ENCODE measurements at regions not wholly inside any gene's neighbourhood (a gene's known extent, or its start where the extent isn't known, plus 50 kb on each side); places are given as distances from the start of the nearest gene placed in this dataset.
A peak's percentile ranks its signal among the peaks of the same experiment; 100 is the strongest.
"Not testable (repeated sequence)": the region's sequence is repeated elsewhere in the genome, so short reads cannot be mapped to it uniquely, and the experiment has no call there.

- no peak for DNase-seq (ENCODE audit: low spot score)
- in situ Hi-C loops (cut with MboI; ENCODE audit: low pct_unique_long_range_greater_than_20kb, low sequenced_read_pairs, unreplicated experiment), result no loop called here
- TF ChIP-seq CTCF (IDR thresholded peaks at IDR 0.05; ENCODE audit: extremely low read depth, insufficient read depth, missing control alignments), result no peak
These were observed 520.4 kb downstream of the RWDD3 start for GRCh38 chr1:95754412-95754811.

GRCh38 chr1:95766036-95766435, 532.0 kb downstream of the RWDD3 start:
- no peak for DNase-seq (ENCODE audit: low spot score)
- TF ChIP-seq CTCF (IDR thresholded peaks at IDR 0.05; ENCODE audit: extremely low read depth, insufficient read depth, missing control alignments), result no peak
- in situ Hi-C loops (cut with MboI; ENCODE audit: low pct_unique_long_range_greater_than_20kb, low sequenced_read_pairs, unreplicated experiment), result no loop called here

GRCh38 chr1:95770581-95770980, 536.6 kb downstream of the RWDD3 start:
- in situ Hi-C loops (cut with MboI; ENCODE audit: low pct_unique_long_range_greater_than_20kb, low sequenced_read_pairs, unreplicated experiment), result no loop called here
- no peak for DNase-seq (ENCODE audit: low spot score)

GRCh38 chr1:95778217-95778616, 544.2 kb downstream of the RWDD3 start:
- DNase-seq (ENCODE audit: low spot score), result no peak
- in situ Hi-C loops (cut with MboI; ENCODE audit: low pct_unique_long_range_greater_than_20kb, low sequenced_read_pairs, unreplicated experiment), result no loop called here
- TF ChIP-seq CTCF (IDR thresholded peaks at IDR 0.05; ENCODE audit: extremely low read depth, insufficient read depth, missing control alignments), result no peak

More at GRCh38 chr1:95770581-95770980, 536.6 kb downstream of the RWDD3 start:
- no peak for TF ChIP-seq CTCF (IDR thresholded peaks at IDR 0.05; ENCODE audit: extremely low read depth, insufficient read depth, missing control alignments)

- TF ChIP-seq CTCF (IDR thresholded peaks at IDR 0.05; ENCODE audit: extremely low read depth, insufficient read depth, missing control alignments), result no peak
- in situ Hi-C loops (cut with MboI; ENCODE audit: low pct_unique_long_range_greater_than_20kb, low sequenced_read_pairs, unreplicated experiment), result no loop called here
- DNase-seq (ENCODE audit: low spot score), result no peak
These were observed 546.8 kb downstream of the RWDD3 start for GRCh38 chr1:95780836-95781235.

- in situ Hi-C loops (cut with MboI; ENCODE audit: low pct_unique_long_range_greater_than_20kb, low sequenced_read_pairs, unreplicated experiment), result no loop called here
- TF ChIP-seq CTCF (IDR thresholded peaks at IDR 0.05; ENCODE audit: extremely low read depth, insufficient read depth, missing control alignments), result no peak
- DNase-seq (ENCODE audit: low spot score), result no peak
These were observed 556.1 kb downstream of the RWDD3 start for GRCh38 chr1:95790136-95790535.

GRCh38 chr1:95793893-95794292, 559.9 kb downstream of the RWDD3 start:
- peak; percentile 28 for TF ChIP-seq CTCF (IDR thresholded peaks at IDR 0.05; ENCODE audit: extremely low read depth, insufficient read depth, missing control alignments)
- DNase-seq (ENCODE audit: low spot score), result no peak

GRCh38 chr1:95797761-95798160, 563.8 kb downstream of the RWDD3 start:
- DNase-seq (ENCODE audit: low spot score); in situ Hi-C loops (cut with MboI; ENCODE audit: low pct_unique_long_range_greater_than_20kb, low sequenced_read_pairs, unreplicated experiment): not testable (repeated sequence)

More at GRCh38 chr1:95793893-95794292, 559.9 kb downstream of the RWDD3 start:
- in situ Hi-C loops (cut with MboI; ENCODE audit: low pct_unique_long_range_greater_than_20kb, low sequenced_read_pairs, unreplicated experiment), result no loop called here
